Lower leg skin (tissue), 3 donors: ENCODE measurements at regions not wholly inside any gene's neighbourhood (a gene's known extent, or its start where the extent isn't known, plus 50 kb on each side); places are given as distances from the start of the nearest gene placed in this dataset.

Experiments
- CTCF ChIP-seq, 3 donors: fragments of 450-650 bp; IDR thresholded peaks; one replicate each; pipeline ENCODE4 v1.5.1; 2016; ENCODE audit warnings: antibody characterized with exemption in 3 of 3, mild to moderate bottlenecking in 3 of 3, moderate library complexity in 2 of 3
- POLR2A ChIP-seq, 2 donors: fragments of 450-650 bp; IDR thresholded peaks; one replicate each; pipeline ENCODE4 v1.6.1; 2016 to 2017; ENCODE audit warnings: antibody characterized with exemption in 2 of 2, mild to moderate bottlenecking in 1 of 2, moderate library complexity in 1 of 2

- TF ChIP-seq CTCF (IDR thresholded peaks at IDR 0.05) (no peak), POLR2A (IDR thresholded peaks at IDR 0.05) (no peak)
Measured at GRCh38 chr18:39453356-39453755, 1887.8 kb upstream of the CELF4 start.
